ENCODE measurements at regions not wholly inside any gene's neighbourhood (a gene's known extent, or its start where the extent isn't known, plus 50 kb on each side); places are given as distances from the start of the nearest gene placed in this dataset.

- no peak overlapping the region for H3K27ac Mint-ChIP-seq
- intact Hi-C loops (cut with micrococcal nuclease), result no loop called here
- no peaks in the 10 kb centered on the region for H3K36me3 Mint-ChIP-seq (ENCODE audit: low read depth)
- H3K4me3 Mint-ChIP-seq (ENCODE audit: low read depth), result no peak overlapping the region
- DNase-seq (ENCODE audit: low spot score), result no peak
- no peaks in the 10 kb centered on the region for H3K4me1 Mint-ChIP-seq (ENCODE audit: low read depth)
- H3K27me3 Mint-ChIP-seq (ENCODE audit: low read depth), result peaks cover 18% of the 10 kb centered on the region
- H3K9me3 Mint-ChIP-seq, result peaks cover 16% of the 10 kb centered on the region
These were observed 128.1 kb upstream of the ARID2 start for GRCh38 chr12:45601390-45601789.

GRCh38 chr12:45601888-45602287 is 127.6 kb upstream of the ARID2 start:
- Mint-ChIP-seq H3K4me3 (ENCODE audit: low read depth) (no peak overlapping the region), H3K27ac (no peak overlapping the region), H3K4me1 (ENCODE audit: low read depth) (no peaks in the 10 kb centered on the region), H3K27me3 (ENCODE audit: low read depth) (peaks cover 13% of the 10 kb centered on the region), H3K36me3 (ENCODE audit: low read depth) (no peaks in the 10 kb centered on the region), H3K9me3 (peaks cover 16% of the 10 kb centered on the region)
- DNase-seq (ENCODE audit: low spot score), result no peak
- intact Hi-C loops (cut with micrococcal nuclease), result no loop called here

- Mint-ChIP-seq H3K4me3 (ENCODE audit: low read depth) (no peak overlapping the region), H3K9me3 (peaks cover 16% of the 10 kb centered on the region), H3K4me1 (ENCODE audit: low read depth) (no peaks in the 10 kb centered on the region), H3K27ac (no peak overlapping the region), H3K27me3 (ENCODE audit: low read depth) (peaks cover 11% of the 10 kb centered on the region), H3K36me3 (ENCODE audit: low read depth) (no peaks in the 10 kb centered on the region)
- intact Hi-C loops (cut with micrococcal nuclease), result no loop called here
- no peak for DNase-seq (ENCODE audit: low spot score)
These were observed 123.9 kb upstream of the ARID2 start for GRCh38 chr12:45605624-45606023.

GRCh38 chr12:45611061-45611460 is 118.4 kb upstream of the ARID2 start:
- peaks cover 8% of the 10 kb centered on the region for H3K4me1 Mint-ChIP-seq (ENCODE audit: low read depth)
- peaks cover 18% of the 10 kb centered on the region for H3K27me3 Mint-ChIP-seq (ENCODE audit: low read depth)
- H3K4me3 Mint-ChIP-seq (ENCODE audit: low read depth), result no peak overlapping the region
- no peaks in the 10 kb centered on the region for H3K36me3 Mint-ChIP-seq (ENCODE audit: low read depth)
- intact Hi-C loops (cut with micrococcal nuclease), result no loop called here
- H3K27ac Mint-ChIP-seq, result no peak overlapping the region
- DNase-seq (ENCODE audit: low spot score), result no peak
- H3K9me3 Mint-ChIP-seq, result peaks cover 3% of the 10 kb centered on the region

- Mint-ChIP-seq H3K4me3 (ENCODE audit: low read depth) (no peak overlapping the region), H3K27me3 (ENCODE audit: low read depth) (peaks cover 19% of the 10 kb centered on the region)
- intact Hi-C loops (cut with micrococcal nuclease), result no loop called here
These were observed 118.0 kb upstream of the ARID2 start for GRCh38 chr12:45611495-45611894.

GRCh38 chr12:45612044-45612794 is 117.3 kb upstream of the ARID2 start:
- no peak for DNase-seq (ENCODE audit: low spot score)
- Mint-ChIP-seq H3K4me1 (ENCODE audit: low read depth) (peaks cover 8% of the 10 kb centered on the region), H3K9me3 (no peaks in the 10 kb centered on the region), H3K27me3 (ENCODE audit: low read depth) (peaks cover 24% of the 10 kb centered on the region), H3K27ac (no peak overlapping the region), H3K4me3 (ENCODE audit: low read depth) (no peak overlapping the region), H3K36me3 (ENCODE audit: low read depth) (no peaks in the 10 kb centered on the region)
- intact Hi-C loops (cut with micrococcal nuclease), result no loop called here

More at GRCh38 chr12:45611495-45611894, 118.0 kb upstream of the ARID2 start:
- H3K4me1 Mint-ChIP-seq (ENCODE audit: low read depth), result peaks cover 8% of the 10 kb centered on the region
- no peak overlapping the region for H3K27ac Mint-ChIP-seq
- no peaks in the 10 kb centered on the region for H3K9me3 Mint-ChIP-seq
- H3K36me3 Mint-ChIP-seq (ENCODE audit: low read depth), result no peaks in the 10 kb centered on the region
- no peak for DNase-seq (ENCODE audit: low spot score)

GRCh38 chr12:45613296-45613695 is 116.2 kb upstream of the ARID2 start:
- peaks cover 22% of the 10 kb centered on the region for H3K27me3 Mint-ChIP-seq (ENCODE audit: low read depth)
- H3K27ac Mint-ChIP-seq, result no peak overlapping the region
- no peak for DNase-seq (ENCODE audit: low spot score)
- H3K36me3 Mint-ChIP-seq (ENCODE audit: low read depth), result no peaks in the 10 kb centered on the region
- no peak overlapping the region for H3K4me3 Mint-ChIP-seq (ENCODE audit: low read depth)
- H3K9me3 Mint-ChIP-seq, result no peaks in the 10 kb centered on the region
- intact Hi-C loops (cut with micrococcal nuclease), result no loop called here
- peaks cover 8% of the 10 kb centered on the region for H3K4me1 Mint-ChIP-seq (ENCODE audit: low read depth)

GRCh38 chr12:45613855-45614254 is 115.7 kb upstream of the ARID2 start:
- Mint-ChIP-seq H3K27ac (no peak overlapping the region), H3K9me3 (no peaks in the 10 kb centered on the region), H3K4me3 (ENCODE audit: low read depth) (no peak overlapping the region), H3K36me3 (ENCODE audit: low read depth) (no peaks in the 10 kb centered on the region), H3K27me3 (ENCODE audit: low read depth) (peaks cover 22% of the 10 kb centered on the region), H3K4me1 (ENCODE audit: low read depth) (peaks cover 8% of the 10 kb centered on the region)
- DNase-seq (ENCODE audit: low spot score), result no peak
- intact Hi-C loops (cut with micrococcal nuclease), result no loop called here

- Mint-ChIP-seq H3K27me3 (ENCODE audit: low read depth) (peaks cover 25% of the 10 kb centered on the region), H3K9me3 (no peaks in the 10 kb centered on the region), H3K27ac (no peak overlapping the region), H3K4me3 (ENCODE audit: low read depth) (no peak overlapping the region), H3K36me3 (ENCODE audit: low read depth) (no peaks in the 10 kb centered on the region), H3K4me1 (ENCODE audit: low read depth) (peaks cover 8% of the 10 kb centered on the region)
- intact Hi-C loops (cut with micrococcal nuclease), result no loop called here
- no peak for DNase-seq (ENCODE audit: low spot score)
These were observed 114.2 kb upstream of the ARID2 start for GRCh38 chr12:45615268-45615667.

- intact Hi-C loops (cut with micrococcal nuclease), result no loop called here
- no peak overlapping the region for H3K4me3 Mint-ChIP-seq (ENCODE audit: low read depth)
- no peak overlapping the region for H3K27ac Mint-ChIP-seq
- H3K36me3 Mint-ChIP-seq (ENCODE audit: low read depth), result no peaks in the 10 kb centered on the region
- DNase-seq (ENCODE audit: low spot score), result no peak
- H3K27me3 Mint-ChIP-seq (ENCODE audit: low read depth), result peaks cover 42% of the 10 kb centered on the region
- no peaks in the 10 kb centered on the region for H3K4me1 Mint-ChIP-seq (ENCODE audit: low read depth)
- peaks cover 8% of the 10 kb centered on the region for H3K9me3 Mint-ChIP-seq
These were observed 109.8 kb upstream of the ARID2 start for GRCh38 chr12:45619736-45620135.

GRCh38 chr12:45621703-45622102 is 107.8 kb upstream of the ARID2 start:
- DNase-seq (ENCODE audit: low spot score), result no peak
- Mint-ChIP-seq H3K4me3 (ENCODE audit: low read depth) (no peak overlapping the region), H3K36me3 (ENCODE audit: low read depth) (no peaks in the 10 kb centered on the region), H3K4me1 (ENCODE audit: low read depth) (no peaks in the 10 kb centered on the region), H3K27ac (no peak overlapping the region), H3K27me3 (ENCODE audit: low read depth) (peaks cover 39% of the 10 kb centered on the region), H3K9me3 (peaks cover 8% of the 10 kb centered on the region)
- intact Hi-C loops (cut with micrococcal nuclease), result no loop called here

- Mint-ChIP-seq H3K4me1 (ENCODE audit: low read depth) (no peaks in the 10 kb centered on the region), H3K9me3 (peaks cover 8% of the 10 kb centered on the region), H3K4me3 (ENCODE audit: low read depth) (no peak overlapping the region), H3K27ac (no peak overlapping the region), H3K36me3 (ENCODE audit: low read depth) (no peaks in the 10 kb centered on the region), H3K27me3 (ENCODE audit: low read depth) (peaks cover 37% of the 10 kb centered on the region)
- intact Hi-C loops (cut with micrococcal nuclease), result no loop called here
- DNase-seq (ENCODE audit: low spot score), result no peak
These were observed 107.1 kb upstream of the ARID2 start for GRCh38 chr12:45622210-45622937.

GRCh38 chr12:45623221-45623620 is 106.3 kb upstream of the ARID2 start:
- DNase-seq (ENCODE audit: low spot score), result no peak
- peaks cover 8% of the 10 kb centered on the region for H3K9me3 Mint-ChIP-seq
- H3K4me1 Mint-ChIP-seq (ENCODE audit: low read depth), result no peaks in the 10 kb centered on the region
- H3K4me3 Mint-ChIP-seq (ENCODE audit: low read depth), result no peak overlapping the region
- intact Hi-C loops (cut with micrococcal nuclease), result no loop called here
- no peak overlapping the region for H3K27ac Mint-ChIP-seq
- H3K36me3 Mint-ChIP-seq (ENCODE audit: low read depth), result no peaks in the 10 kb centered on the region
- peaks cover 45% of the 10 kb centered on the region for H3K27me3 Mint-ChIP-seq (ENCODE audit: low read depth)

All from activated T-helper 2 cell treated with anti-CD3 and anti-CD28 coated beads, Interferon-gamma antibody, Interleukin-2, Interleukin-4, amounts not matched to agents 10 μg/mL and 5 μg/mL and 100 μg/mL, durations not matched to agents 14 hours and 24 hours and 36 hours (primary cell).